ENCODE measurements at regions not wholly inside any gene's neighbourhood (a gene's known extent, or its start where the extent isn't known, plus 50 kb on each side); places are given as distances from the start of the nearest gene placed in this dataset.

- peak overlapping the region in 1 of 2 donors; percentile 38 for H3K27ac ChIP-seq
- no peak for TF ChIP-seq CTCF (IDR thresholded peaks at IDR 0.05)
- no peak overlapping the region for H3K4me3 ChIP-seq
- no peak for DNase-seq (ENCODE audit: low spot score)
Observed at GRCh38 chr10:36256166-36256565, 614.1 kb upstream of the FZD8 start.

GRCh38 chr10:36254199-36254598 lies 612.1 kb upstream of the FZD8 start:
- Histone ChIP-seq H3K27ac (no peak overlapping the region), H3K4me3 (no peak overlapping the region)
- no peak for TF ChIP-seq CTCF (IDR thresholded peaks at IDR 0.05)
- DNase-seq (ENCODE audit: low spot score) = no peak

- TF ChIP-seq CTCF (IDR thresholded peaks at IDR 0.05) = no peak
- no peak for DNase-seq (ENCODE audit: low spot score)
- H3K27ac ChIP-seq = no peak overlapping the region
- H3K4me3 ChIP-seq = no peak overlapping the region
Observed at GRCh38 chr10:36253731-36254130, 611.6 kb upstream of the FZD8 start.

- Histone ChIP-seq H3K27ac (no peak overlapping the region), H3K4me3 (no peak overlapping the region)
- TF ChIP-seq CTCF (IDR thresholded peaks at IDR 0.05) = no peak
- DNase-seq (ENCODE audit: low spot score) = no peak
Observed at GRCh38 chr10:36251068-36251467, 609.0 kb upstream of the FZD8 start.

GRCh38 chr10:36248304-36248981 lies 606.3 kb upstream of the FZD8 start:
- no peak overlapping the region for H3K27ac ChIP-seq
- TF ChIP-seq CTCF (IDR thresholded peaks at IDR 0.05) = no peak
- no peak for DNase-seq (ENCODE audit: low spot score)

GRCh38 chr10:36247478-36247877 lies 605.4 kb upstream of the FZD8 start:
- no peak for DNase-seq (ENCODE audit: low spot score)
- TF ChIP-seq CTCF (IDR thresholded peaks at IDR 0.05) = no peak
- H3K27ac ChIP-seq = no peak overlapping the region
- no peak overlapping the region for H3K4me3 ChIP-seq

More at GRCh38 chr10:36248304-36248981, 606.3 kb upstream of the FZD8 start:
- H3K4me3 ChIP-seq = no peak overlapping the region

GRCh38 chr10:36236931-36237330 lies 594.8 kb upstream of the FZD8 start:
- Histone ChIP-seq H3K27ac (no peak overlapping the region), H3K4me3 (no peak overlapping the region)
- no peak for DNase-seq (ENCODE audit: low spot score)
- TF ChIP-seq CTCF (IDR thresholded peaks at IDR 0.05) = no peak
